ENCODE measurements at regions not wholly inside any gene's neighbourhood (a gene's known extent, or its start where the extent isn't known, plus 50 kb on each side); places are given as distances from the start of the nearest gene placed in this dataset.

GRCh38 chr18:57301573-57302559 lies 50.5 kb upstream of the ST8SIA3 start:
- DNase-seq (ENCODE audit: low spot score) = no peak
- Mint-ChIP-seq H3K27ac (no peak overlapping the region), H3K27me3 (peaks cover 2 to 14% of the 10 kb centered on the region in 2 donors), H3K9me3 (no peaks in the 10 kb centered on the region), H3K4me3 (no peak overlapping the region), H3K4me1 (ENCODE audit: low read depth in 2 of 2) (no peaks in the 10 kb centered on the region), H3K36me3 (no peaks in the 10 kb centered on the region)
- ATAC-seq = no peak

Measured in natural killer cell treated with Interleukin-12 subunit alpha and Interleukin-12 subunit beta and Interleukin-15 and Interleukin-18, amount 100 ng/mL, for 72 hours (primary cell).